Activated CD4-positive, alpha-beta T cell treated with anti-CD3 and anti-CD28 coated beads for 4 hours (primary cell): ENCODE measurements at regions not wholly inside any gene's neighbourhood (a gene's known extent, or its start where the extent isn't known, plus 50 kb on each side); places are given as distances from the start of the nearest gene placed in this dataset.

ENCODE experiments used
- DNase-seq, 2 donors: peaks; one replicate each; pipeline ENCODE4 v3.0.0-alpha.2; 2020

DNA sequence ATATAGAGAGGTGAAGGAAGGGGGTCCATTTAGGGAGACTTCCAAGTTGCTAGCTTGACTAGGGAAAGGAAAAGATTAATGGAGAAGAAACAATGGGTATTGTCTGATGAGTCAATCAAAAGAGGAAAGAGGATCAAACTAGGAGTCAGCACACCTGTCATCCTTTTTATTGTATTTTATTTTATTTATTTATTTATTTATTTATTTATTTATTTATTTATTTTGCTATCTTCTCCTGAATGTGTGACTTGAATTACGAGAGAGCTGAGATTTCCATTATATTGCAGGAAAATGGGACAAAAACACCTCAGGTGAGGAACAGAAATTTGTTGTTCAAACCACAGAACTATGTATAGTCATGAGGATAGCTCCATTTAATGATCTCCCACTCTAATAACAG lies 58.9 kb downstream of the NUDT11 start:
- no peak for DNase-seq

DNA sequence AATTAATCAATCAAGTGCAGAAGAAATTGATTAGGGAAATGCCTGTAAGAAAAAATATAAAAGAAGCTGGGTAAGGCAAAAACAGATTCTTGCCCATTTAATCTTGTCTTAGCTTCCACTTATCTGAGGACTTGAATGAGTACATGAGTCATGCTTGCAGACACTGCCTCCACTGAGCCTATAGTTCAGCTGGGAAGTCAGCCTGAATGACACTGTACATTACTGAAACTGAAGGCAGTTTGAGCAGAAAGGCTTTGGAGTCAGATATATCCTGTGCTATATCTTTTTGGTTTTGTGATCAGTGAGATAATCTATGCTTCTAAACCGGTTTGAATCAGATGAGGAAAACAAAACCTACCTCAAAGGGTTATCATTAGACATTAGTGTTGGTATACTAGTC lies 61.3 kb downstream of the NUDT11 start:
- no peak for DNase-seq

DNA sequence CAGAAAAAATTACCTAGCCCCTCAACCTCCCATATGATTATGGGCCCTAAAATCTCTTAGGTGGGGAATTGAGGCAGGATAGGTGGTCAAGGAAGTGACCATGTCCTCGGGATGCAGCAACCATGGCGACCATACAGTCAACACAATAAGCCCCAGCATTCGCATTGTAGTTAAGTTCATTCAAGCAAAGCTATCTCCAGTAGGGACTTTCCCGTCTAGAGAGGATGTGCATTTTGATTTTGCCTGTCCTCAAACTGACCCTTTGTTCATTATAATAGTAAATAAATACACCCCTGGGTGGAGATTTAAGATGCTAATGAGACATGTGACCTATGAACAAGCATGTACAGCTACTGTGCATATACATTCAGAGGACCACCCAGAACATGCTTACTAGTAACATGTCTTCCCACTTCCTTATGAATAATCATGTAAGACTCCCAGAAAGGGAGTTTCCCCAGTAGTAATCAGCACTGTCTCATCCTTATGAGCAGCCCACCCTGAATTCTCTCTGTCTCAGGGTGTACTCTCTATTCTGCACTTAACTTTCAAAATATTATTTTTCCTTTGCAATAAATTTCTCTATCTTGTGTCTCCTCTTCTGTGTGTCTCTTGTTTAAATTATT lies 74.3 kb downstream of the NUDT11 start:
- DNase-seq, result no peak

DNA sequence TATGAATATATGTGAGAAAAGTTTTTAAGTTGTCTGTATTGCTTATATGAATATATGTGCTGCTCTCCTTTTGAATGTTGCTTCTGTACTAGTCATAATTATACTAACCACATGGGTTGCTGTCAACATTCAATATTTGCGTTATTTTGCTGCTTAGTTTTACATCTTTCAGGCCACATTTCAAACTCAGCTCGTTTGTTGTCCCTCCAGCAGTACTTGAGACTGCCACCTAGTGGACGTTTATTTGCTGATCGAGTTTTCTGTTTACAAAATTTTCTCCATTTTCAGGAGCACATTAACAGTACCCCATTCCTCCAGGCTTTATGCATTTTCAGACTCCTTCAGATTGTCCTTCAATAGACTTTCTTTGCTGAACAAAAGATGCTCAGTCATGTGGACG lies 75.8 kb downstream of the NUDT11 start:
- DNase-seq, result peak; percentile 11 to 43

DNA sequence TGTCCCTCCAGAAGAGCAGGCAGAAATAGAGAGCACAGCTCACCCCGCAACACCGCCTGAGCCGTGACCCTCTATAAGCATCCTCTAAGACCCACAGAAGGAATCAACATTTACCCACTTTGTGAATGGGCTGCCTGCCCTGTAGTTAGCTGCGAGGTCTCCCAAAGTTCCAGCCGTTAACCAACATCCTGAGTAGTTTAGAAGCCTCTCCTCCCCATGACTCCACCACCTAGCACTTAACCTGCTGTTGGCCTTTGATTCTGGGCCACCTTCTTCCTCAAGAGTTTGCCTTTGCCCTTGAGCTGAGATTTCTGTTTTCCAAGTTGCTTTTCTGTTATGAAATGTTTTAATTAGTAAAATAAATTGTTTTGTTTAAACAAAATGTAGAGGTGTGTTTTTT lies 75.8 kb downstream of the NUDT10 start:
- DNase-seq, result no peak

DNA sequence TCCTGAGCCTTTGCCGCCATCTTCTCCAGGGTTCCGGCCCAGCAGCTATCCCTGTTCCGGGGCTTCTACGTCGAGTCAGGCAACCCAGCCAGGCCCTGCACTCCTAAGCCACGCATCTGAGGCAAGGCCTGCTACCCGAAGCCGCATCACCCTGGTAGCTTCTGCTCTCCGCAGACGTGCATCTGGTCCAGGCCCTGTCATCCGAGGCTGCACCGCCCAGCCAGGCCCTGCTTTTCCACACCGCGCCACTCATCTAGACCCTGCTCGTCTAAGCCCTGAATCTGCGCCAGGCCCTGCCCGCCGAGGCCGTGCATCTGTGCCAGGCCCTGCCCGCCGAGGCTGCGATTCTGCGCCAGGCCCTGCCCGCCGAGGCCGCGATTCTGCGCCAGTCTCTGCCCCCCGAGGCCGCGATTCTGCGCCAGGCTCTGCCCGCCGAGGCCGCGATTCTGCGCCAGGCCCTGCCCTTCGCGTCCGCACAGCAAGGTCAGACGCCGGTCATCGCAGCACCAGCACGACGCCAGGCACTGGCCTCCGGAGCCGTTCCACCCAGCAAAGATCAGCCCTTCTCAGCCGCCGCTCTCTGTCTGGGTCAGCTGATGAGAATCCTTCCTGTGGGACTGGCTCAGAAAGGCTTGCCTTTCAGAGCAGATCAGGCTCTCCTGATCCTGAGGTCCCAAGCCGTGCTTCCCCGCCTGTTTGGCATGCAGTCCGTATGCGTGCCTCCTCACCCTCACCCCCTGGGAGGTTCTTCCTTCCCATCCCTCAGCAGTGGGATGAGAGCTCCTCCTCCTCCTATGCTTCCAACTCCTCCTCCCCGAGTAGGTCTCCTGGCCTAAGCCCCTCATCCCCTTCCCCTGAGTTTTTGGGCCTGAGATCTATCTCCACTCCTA lies 75.1 kb downstream of the NUDT10 start:
- DNase-seq, result no peak

DNA sequence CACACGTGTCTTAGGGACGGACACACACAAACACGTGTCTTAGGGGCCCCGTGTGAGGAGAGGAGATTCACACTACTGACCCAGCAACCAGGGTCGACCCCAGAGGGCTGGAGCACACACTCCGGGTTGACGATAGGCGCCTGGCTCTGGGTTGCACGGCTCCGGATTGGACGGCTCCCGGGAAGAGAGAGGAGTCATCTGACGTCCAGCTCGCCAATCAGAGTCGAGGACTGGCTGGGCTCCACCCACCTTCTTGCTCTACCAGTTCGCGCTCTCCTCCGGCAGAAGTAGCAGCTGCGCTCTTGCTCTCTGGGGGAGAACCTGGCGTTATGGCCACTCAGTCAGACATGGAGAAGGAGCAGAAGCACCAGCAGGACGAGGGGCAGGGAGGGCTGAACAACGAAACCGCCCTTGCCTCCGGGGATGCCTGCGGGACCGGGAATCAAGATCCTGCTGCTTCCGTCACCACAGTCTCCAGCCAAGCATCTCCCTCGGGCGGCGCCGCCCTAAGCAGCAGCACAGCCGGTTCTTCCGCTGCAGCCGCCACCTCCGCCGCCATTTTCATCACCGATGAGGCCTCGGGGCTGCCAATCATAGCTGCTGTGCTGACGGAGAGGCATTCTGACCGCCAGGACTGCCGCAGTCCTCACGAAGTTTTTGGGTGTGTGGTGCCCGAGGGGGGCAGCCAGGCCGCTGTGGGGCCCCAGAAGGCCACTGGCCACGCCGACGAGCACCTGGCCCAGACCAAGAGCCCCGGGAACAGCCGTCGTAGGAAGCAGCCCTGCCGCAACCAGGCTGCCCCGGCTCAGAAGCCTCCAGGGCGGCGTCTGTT lies 74.3 kb downstream of the NUDT10 start:
- DNase-seq, result no peak

DNA sequence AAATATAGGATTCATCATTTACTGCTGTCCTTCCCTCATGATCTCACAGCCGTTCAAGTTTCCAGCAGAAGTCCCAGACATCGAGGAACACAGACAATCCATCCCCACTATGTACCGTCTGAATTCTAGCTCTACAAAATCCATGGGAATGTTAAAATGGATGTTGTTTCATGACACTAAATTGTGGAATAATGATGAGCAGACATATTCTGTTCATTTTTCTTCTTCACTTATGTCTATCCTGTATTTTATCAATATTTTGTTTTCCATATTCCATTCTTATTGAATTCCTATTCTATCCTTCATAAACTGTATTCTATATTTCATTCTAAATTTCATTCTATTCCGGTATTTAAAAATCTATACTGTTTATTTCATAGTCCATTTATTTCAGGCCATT lies 71.8 kb downstream of the NUDT10 start:
- no peak for DNase-seq

DNA sequence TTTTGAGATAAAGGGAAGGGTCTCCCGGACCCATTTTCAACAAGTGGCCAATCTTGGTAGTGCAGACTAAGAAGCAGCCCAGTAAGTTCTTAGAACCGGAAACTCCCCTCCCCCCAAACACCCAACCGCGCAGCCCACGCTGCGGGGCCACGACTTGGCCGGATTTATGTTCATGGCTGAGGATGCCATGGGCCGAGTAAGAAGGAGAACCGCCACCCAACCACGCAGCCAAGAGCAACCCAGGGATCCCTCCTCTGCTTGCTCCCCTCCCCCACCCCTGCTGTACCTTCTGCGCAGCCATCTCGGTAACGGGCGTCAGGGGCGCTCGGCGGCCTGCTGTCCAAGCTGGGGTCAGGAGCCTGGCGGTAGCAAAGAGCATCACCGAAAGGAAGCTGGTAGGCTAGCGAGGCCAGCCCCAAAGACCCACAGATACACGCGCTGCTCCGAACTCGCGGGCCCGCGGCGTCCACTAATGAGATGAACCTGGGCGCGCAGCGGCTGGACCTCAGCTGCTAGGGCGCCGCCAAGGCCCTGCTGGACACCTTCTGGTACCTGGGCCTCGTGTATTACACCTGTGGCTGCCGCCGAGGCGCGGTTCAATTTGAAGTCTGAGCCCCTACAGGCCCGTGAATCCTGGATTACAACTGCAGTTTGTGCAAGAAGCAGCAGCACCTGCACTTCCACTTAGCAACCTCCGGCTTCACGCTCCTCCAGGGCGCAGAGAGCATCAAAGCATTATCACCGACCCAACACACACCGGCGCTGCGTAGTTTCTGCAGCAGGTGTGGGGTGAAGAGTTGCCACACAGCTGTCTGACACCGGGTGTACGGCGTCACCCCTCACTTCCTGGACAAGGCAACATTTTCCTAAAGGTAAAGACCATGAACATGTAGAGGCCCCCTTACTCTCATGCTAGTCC lies 63.4 kb downstream of the NUDT10 start:
- peak; percentile 39 for DNase-seq

DNA sequence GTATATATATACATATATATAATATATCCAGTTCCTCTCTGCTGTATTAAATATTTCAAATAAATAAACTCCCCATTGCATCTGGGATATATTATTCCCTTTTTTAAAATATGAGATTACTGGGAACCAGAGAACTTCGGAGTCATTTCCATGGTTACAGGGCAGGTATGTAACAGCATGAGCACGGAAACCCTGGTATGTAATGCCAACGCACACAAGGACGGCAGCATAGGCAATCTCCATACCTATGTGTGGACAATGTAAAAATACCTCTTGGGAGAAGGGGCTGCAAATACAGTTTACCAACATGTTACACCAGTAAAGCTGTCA lies 62.8 kb downstream of the NUDT10 start:
- no peak for DNase-seq
